Suprapubic skin (tissue), 4 donors: ENCODE measurements at regions not wholly inside any gene's neighbourhood (a gene's known extent, or its start where the extent isn't known, plus 50 kb on each side); places are given as distances from the start of the nearest gene placed in this dataset.

Experiments
- DNase-seq, 2 donors: peaks; one replicate each; pipeline ENCODE4 v3.0.0-alpha.2; 2019; ENCODE audit warnings: low spot score in 2 of 2
- H3K27ac ChIP-seq: fragments of 200-600 bp; sonication (generic); one replicate; pipeline ENCODE4 v1.5.1; 2019
- H3K27me3 ChIP-seq: fragments of 200-600 bp; sonication (generic); one replicate; pipeline ENCODE4 v1.5.1; 2019
- H3K36me3 ChIP-seq: fragments of 200-600 bp; sonication (generic); one replicate; pipeline ENCODE4 v1.5.1; 2019
- H3K4me1 ChIP-seq: fragments of 200-600 bp; sonication (generic); one replicate; pipeline ENCODE4 v1.5.1; 2019
- H3K4me3 ChIP-seq: fragments of 200-600 bp; sonication (generic); one replicate; pipeline ENCODE4 v1.5.1; 2019; ENCODE audit warnings: mild to moderate bottlenecking
- H3K9me3 ChIP-seq: fragments of 200-600 bp; sonication (generic); one replicate; pipeline ENCODE4 v1.5.1; 2019
- CTCF ChIP-seq, 2 donors: fragments of 200-600 bp in 1 of 2; fragments of 450-650 bp in 1 of 2; sonication (generic) in 1 of 2; IDR thresholded peaks; one replicate each; pipeline ENCODE4 v1.5.1; 2016 to 2019; ENCODE audit warnings: antibody characterized with exemption in 2 of 2, mild to moderate bottlenecking in 1 of 2, moderate library complexity in 1 of 2
- EP300 ChIP-seq: sonication (generic); formaldehyde crosslinking; IDR thresholded peaks from one replicate; pipeline ENCODE4 v1.6.1; 2017; ENCODE audit warnings: antibody characterized with exemption
- POLR2A ChIP-seq, 2 donors: fragments of 450-650 bp; IDR thresholded peaks; one replicate each; pipeline ENCODE4 v1.6.1; 2017; ENCODE audit warnings: antibody characterized with exemption in 2 of 2, mild to moderate bottlenecking in 2 of 2, moderate library complexity in 2 of 2
- POLR2AphosphoS5 ChIP-seq, 3 donors: sonication (generic); formaldehyde crosslinking; IDR thresholded peaks; one replicate each; pipeline ENCODE4 v1.6.1; 2017; ENCODE audit warnings: antibody characterized with exemption in 3 of 3
- WGBS: methylation state at CpG from one replicate; pipeline ENCODE4 v1.1.5; 2018; 5-methylcytosine and 5-hydroxymethylcytosine counted together

GRCh38 chr4:82139287-82139686 is 234.5 kb downstream of the HNRNPD start:
- TF ChIP-seq POLR2AphosphoS5 (IDR thresholded peaks at IDR 0.05) (no peak), EP300 (no peak), POLR2A (IDR thresholded peaks at IDR 0.05) (no peak), CTCF (IDR thresholded peaks at IDR 0.05) (no peak)
- Histone ChIP-seq H3K27ac (no peak overlapping the region), H3K36me3 (no peaks in the 10 kb centered on the region), H3K4me3 (no peak overlapping the region), H3K9me3 (no peaks in the 10 kb centered on the region), H3K27me3 (no peaks in the 10 kb centered on the region), H3K4me1 (no peaks in the 10 kb centered on the region)
- 87% methylated on average over 3 of the region's 3 CpGs for WGBS
- DNase-seq: no peak

DNA sequence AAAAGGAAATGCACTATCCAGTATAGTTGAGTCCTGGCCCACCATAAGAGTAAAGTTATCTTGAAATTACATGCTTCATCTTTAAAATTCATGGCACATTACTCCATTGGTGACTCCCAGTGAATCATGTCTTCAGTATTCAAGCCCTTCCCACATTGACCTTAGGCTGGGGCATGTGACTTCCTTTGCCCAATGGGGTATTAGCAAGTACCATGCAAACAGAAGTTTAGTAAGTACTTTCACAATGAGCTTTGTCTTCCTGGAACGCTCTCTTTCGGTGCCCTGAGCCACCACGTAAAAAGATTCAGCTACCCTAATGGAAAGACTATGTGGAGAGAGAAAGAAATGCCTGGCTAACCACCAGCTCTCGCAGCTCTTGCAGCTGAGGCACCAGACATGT is 235.4 kb downstream of the HNRNPD start:
- WGBS: 64% methylated on average over 4 of the region's 4 CpGs
- Histone ChIP-seq H3K4me1 (no peaks in the 10 kb centered on the region), H3K27me3 (no peaks in the 10 kb centered on the region), H3K4me3 (no peak overlapping the region), H3K27ac (no peak overlapping the region), H3K36me3 (no peaks in the 10 kb centered on the region), H3K9me3 (no peaks in the 10 kb centered on the region)
- TF ChIP-seq CTCF (IDR thresholded peaks at IDR 0.05) (no peak), POLR2A (IDR thresholded peaks at IDR 0.05) (no peak), POLR2AphosphoS5 (IDR thresholded peaks at IDR 0.05) (no peak), EP300 (no peak)
- DNase-seq: no peak

DNA sequence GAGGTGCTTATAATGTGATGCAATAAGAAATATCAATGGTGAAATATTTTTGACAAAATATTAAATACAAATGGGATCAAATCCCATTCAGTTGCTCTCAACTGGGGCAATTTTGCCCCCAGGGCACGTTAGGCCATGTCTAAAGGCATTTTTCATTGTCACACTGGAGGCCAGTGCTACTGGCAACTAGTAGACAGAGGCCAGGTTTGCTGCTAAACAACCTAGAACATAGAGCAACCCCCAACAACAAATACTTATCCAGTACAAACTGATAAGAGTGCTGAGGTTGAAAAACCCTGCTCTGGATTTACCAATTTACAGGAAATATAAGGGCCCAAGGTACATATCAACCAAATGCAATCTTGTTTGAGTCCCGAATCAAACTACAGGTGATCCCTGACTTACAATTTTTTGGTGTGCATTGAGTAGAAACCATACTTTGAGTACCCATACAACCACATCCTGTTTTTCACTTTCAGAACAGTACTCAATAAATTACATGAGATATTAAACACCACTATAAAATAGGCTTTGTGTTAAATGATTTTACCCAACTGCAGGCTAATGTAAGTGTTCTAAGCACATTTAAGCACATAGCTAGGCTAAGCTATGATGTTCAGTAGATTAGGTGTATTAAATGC is 237.5 kb downstream of the HNRNPD start:
- H3K4me1 ChIP-seq: no peaks in the 10 kb centered on the region
- no peaks in the 10 kb centered on the region for H3K27me3 ChIP-seq
- TF ChIP-seq POLR2AphosphoS5 (IDR thresholded peaks at IDR 0.05) (no peak), POLR2A (IDR thresholded peaks at IDR 0.05) (no peak), CTCF (IDR thresholded peaks at IDR 0.05) (no peak)
- no peak overlapping the region for H3K4me3 ChIP-seq
- H3K9me3 ChIP-seq: no peaks in the 10 kb centered on the region
- WGBS: 61% methylated on average over 2 of the region's 2 CpGs
- no peak overlapping the region for H3K27ac ChIP-seq
- no peaks in the 10 kb centered on the region for H3K36me3 ChIP-seq
- no peak for DNase-seq

DNA sequence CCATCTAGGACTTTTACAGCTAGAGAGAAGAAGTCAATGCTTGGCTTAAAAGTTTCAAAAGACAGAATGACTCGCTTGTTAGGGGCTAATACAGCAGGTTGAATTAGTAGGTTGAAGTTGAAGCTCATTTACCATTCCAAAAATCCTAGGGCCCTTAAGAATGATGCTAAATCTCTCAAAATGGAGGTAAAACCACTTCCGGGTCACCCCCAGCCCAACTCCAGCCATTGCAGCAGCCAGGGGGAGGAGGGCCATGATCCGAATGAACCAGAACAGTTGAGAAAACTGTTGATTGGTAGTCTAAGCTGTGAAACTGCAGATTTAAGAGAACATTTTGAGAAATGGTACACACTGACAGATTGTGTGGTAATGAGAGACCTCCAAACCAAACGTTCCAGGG is 245.4 kb downstream of the HNRNPD start:
- H3K4me3 ChIP-seq: no peak overlapping the region
- TF ChIP-seq POLR2A (IDR thresholded peaks at IDR 0.05) (no peak), EP300 (no peak), POLR2AphosphoS5 (IDR thresholded peaks at IDR 0.05) (no peak), CTCF (IDR thresholded peaks at IDR 0.05) (no peak)
- H3K27me3 ChIP-seq: no peaks in the 10 kb centered on the region
- WGBS: 91% methylated on average over 4 of the region's 4 CpGs
- H3K9me3 ChIP-seq: no peaks in the 10 kb centered on the region
- no peak overlapping the region for H3K27ac ChIP-seq
- no peaks in the 10 kb centered on the region for H3K36me3 ChIP-seq
- no peak for DNase-seq
- no peaks in the 10 kb centered on the region for H3K4me1 ChIP-seq

GRCh38 chr4:82126512-82127040 is 247.2 kb downstream of the HNRNPD start:
- H3K27ac ChIP-seq: no peak overlapping the region
- H3K4me3 ChIP-seq: no peak overlapping the region
- TF ChIP-seq POLR2AphosphoS5 (IDR thresholded peaks at IDR 0.05) (no peak), CTCF (IDR thresholded peaks at IDR 0.05) (no peak), POLR2A (IDR thresholded peaks at IDR 0.05) (no peak), EP300 (no peak)
- no peaks in the 10 kb centered on the region for H3K4me1 ChIP-seq
- no peak for DNase-seq
- no peaks in the 10 kb centered on the region for H3K27me3 ChIP-seq
- no peaks in the 10 kb centered on the region for H3K36me3 ChIP-seq
- WGBS: 57% methylated on average over 5 of the region's 5 CpGs
- no peaks in the 10 kb centered on the region for H3K9me3 ChIP-seq
